Subcutaneous abdominal adipose tissue (tissue), 5 donors: ENCODE measurements at regions not wholly inside any gene's neighbourhood (a gene's known extent, or its start where the extent isn't known, plus 50 kb on each side); places are given as distances from the start of the nearest gene placed in this dataset.
"Not testable (repeated sequence)": the region's sequence is repeated elsewhere in the genome, so short reads cannot be mapped to it uniquely, and the experiment has no call there.

Source experiments
- H3K27ac ChIP-seq: one replicate; pipeline ENCODE4 v1.7.0; 2013; ENCODE audit warnings: low read depth, mild to moderate bottlenecking, inconsistent platforms, low read length, moderate library complexity
- H3K27me3 ChIP-seq, 5 donors: one replicate each; pipeline ENCODE4 v1.7.0; 2013; ENCODE audit warnings: low read length in 5 of 5, inconsistent platforms in 1 of 5; ENCODE audit not compliant: control insufficient read depth in 5 of 5, insufficient read depth in 4 of 5
- H3K36me3 ChIP-seq, 5 donors: one replicate each; pipeline ENCODE4 v1.7.0; 2013; ENCODE audit warnings: low read length in 5 of 5; ENCODE audit not compliant: control insufficient read depth in 5 of 5, insufficient read depth in 5 of 5
- H3K4me1 ChIP-seq, 5 donors: one replicate each; pipeline ENCODE4 v1.7.0; 2013; ENCODE audit warnings: low read length in 5 of 5, mild to moderate bottlenecking in 3 of 5, moderate library complexity in 1 of 5; ENCODE audit not compliant: control insufficient read depth in 5 of 5, insufficient read depth in 5 of 5
- H3K4me3 ChIP-seq, 5 donors: one replicate each; pipeline ENCODE4 v1.7.0; 2013; ENCODE audit warnings: low read length in 5 of 5, low read depth in 1 of 5
- H3K9ac ChIP-seq, 5 donors: one replicate each; pipeline ENCODE4 v1.7.0; 2013; ENCODE audit warnings: low read length in 5 of 5, mild to moderate bottlenecking in 4 of 5, moderate library complexity in 3 of 5
- H3K9me3 ChIP-seq, 5 donors: one replicate each; pipeline ENCODE4 v1.7.0; 2013; ENCODE audit warnings: low read length in 5 of 5; ENCODE audit not compliant: control insufficient read depth in 5 of 5
- donor health status: healthy.
- donor health status: healthy.
- donor health status: healthy.
- donor health status: healthy.
- donor health status: healthy.

DNA sequence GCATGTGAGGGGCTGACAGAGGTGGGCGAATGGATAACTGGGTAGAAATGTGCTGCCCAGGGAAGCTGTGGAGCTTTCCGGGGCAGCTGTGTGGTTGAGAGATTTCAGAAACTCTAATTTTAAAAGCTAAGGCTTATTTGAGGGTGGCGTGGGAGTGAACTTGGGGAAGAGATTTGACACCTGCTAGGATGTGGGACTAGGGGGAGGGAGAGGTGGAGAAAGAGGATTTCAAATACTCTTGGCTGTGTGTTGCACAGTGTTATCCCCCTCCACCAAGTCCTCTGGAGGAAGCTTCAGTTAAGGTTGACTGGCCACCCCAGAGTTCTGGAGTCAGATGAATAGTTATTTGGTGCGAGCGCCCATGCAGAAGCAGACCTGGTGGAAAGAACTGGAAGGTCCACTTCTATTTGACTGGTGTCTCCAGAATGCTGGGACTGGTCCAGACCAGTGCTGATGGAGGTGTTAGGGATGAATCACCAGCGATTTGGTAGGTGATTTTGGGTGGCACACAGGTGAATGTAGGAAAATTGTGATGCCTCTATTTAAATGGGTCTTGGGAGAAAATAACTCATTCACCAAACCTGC, 72.8 kb upstream of the ALX4 start:
- Histone ChIP-seq H3K9ac (no peak overlapping the region), H3K36me3 (no peaks in the 10 kb centered on the region), H3K9me3 (peaks cover under 1 to 6% (median 3%) of the 10 kb centered on the region in 5 donors), H3K27me3 (peaks cover 0 to 21% (median 12%) of the 10 kb centered on the region in 5 donors), H3K4me3 (no peak overlapping the region), H3K27ac (no peak overlapping the region), H3K4me1 (no peaks in the 10 kb centered on the region)

DNA sequence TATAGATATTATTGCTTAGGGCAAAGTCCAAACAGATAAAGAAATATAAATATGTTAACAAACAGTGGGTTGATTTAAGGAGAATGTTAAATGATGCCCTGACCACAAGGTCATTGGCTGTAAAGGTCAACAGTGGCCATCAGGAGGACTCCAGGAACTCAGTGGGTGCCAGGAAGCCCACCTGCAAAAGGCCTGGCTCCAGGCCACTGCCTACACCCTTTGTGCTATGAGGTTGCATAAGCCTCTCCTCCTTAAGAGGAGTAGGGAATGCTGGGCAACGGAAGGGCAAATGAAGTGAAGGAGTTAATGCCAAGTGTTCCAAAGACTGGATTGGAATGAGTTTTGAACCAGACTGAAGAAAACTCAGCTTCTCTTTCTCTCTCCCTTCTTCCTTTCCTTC, 73.3 kb upstream of the ALX4 start:
- Histone ChIP-seq H3K9ac (no peak overlapping the region), H3K4me1 (no peaks in the 10 kb centered on the region), H3K27ac (no peak overlapping the region), H3K36me3 (no peaks in the 10 kb centered on the region), H3K9me3 (peaks cover 0 to 3% (median 0%) of the 10 kb centered on the region in 5 donors), H3K27me3 (peaks cover 0 to 21% (median 12%) of the 10 kb centered on the region in 5 donors), H3K4me3 (no peak overlapping the region)

DNA sequence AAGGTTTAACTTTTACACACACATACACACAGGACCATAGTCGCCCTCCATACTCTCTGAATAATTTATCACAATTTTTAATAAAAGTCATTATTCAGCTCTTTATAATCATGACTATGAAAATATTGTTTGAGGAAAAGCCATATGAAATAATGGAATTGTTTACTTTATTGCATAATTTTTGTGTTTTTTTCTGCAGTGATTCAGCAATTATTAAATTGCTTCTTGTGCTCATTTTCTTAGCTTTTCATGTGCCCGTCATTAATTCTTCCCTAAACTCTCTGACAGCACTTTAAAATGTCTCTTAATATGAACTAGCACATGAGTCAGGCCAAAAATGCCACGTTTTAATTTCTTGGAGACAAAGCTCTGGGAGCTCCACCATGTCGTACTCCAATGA, 77.5 kb upstream of the ALX4 start:
- Histone ChIP-seq H3K4me3 (no peak overlapping the region), H3K9ac (no peak overlapping the region), H3K9me3 (peaks cover 4 to 11% (median 9%) of the 10 kb centered on the region in 5 donors), H3K27me3 (peaks cover 0 to 5% (median 0%) of the 10 kb centered on the region in 5 donors), H3K27ac (no peak overlapping the region), H3K36me3 (no peaks in the 10 kb centered on the region), H3K4me1 (peaks cover 0 to 2% (median 0%) of the 10 kb centered on the region in 5 donors)

DNA sequence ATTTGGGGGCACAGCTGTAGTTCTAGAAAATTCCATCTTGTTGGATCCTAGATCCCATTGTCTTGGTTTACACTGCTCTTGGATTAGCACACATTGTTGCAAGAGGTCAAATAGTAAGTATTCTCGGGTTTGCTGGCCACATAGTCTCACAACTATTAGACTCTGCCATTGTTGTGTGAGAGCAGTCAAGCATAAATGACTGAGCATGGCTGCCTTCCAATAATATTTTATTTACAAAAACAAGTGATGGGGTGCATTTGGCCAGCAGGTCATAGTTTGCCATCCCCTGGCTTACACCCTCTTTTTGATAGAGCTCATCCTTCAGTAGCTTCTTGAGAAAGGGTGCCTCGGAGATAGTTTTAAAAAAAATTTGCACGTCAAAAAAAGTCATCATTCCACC, 77.9 kb upstream of the ALX4 start:
- no peaks in the 10 kb centered on the region for H3K36me3 ChIP-seq
- H3K27ac ChIP-seq = no peak overlapping the region
- no peak overlapping the region for H3K9ac ChIP-seq
- H3K4me3 ChIP-seq = no peak overlapping the region
- peaks cover 0 to 2% (median 0%) of the 10 kb centered on the region in 5 donors for H3K4me1 ChIP-seq
- H3K27me3 ChIP-seq = peaks cover 0 to 4% (median 0%) of the 10 kb centered on the region in 5 donors
- peaks cover 4 to 11% (median 9%) of the 10 kb centered on the region in 5 donors for H3K9me3 ChIP-seq

DNA sequence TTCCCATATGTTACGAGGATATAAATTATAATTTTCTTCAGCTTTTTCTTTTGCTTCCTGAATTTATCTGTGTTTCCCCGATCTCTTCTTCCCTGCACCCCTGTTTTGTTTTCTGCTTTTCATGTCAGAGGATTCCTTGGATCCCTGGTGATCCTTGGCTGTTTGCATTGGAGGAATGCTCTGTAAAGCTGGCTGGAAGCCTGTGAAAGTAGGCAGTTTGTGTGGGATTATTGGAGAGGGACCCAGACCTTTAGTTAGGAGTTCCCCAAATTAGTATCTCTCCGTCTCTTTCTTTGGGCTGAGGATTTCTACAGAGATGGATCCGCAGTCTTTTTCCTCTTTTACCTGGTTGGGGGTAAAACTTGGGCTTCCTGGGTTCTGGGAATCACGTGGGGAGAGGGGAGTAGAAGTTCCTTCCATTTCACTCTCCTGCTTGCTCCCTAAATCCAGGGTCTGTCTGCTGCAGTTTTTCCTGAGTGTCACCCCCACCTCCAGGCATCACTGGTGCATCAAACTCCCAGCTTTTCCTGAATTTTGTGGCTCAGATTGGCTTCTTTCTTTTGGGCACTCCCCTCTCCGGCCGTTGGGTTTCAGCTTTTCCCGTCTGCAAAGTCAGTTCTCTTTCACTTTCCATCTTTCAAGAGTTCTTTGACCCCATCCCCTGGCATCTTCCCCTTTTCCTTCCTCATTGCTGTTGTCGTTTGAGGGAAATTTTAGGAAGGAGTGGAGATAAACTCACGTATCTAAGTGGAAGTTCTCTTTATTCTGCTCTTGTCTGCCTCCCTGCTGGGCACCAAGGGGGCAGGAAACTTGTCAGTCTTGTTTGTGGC, 79.1 kb upstream of the ALX4 start:
- H3K27ac ChIP-seq = no peak overlapping the region
- H3K9me3 ChIP-seq = peaks cover 4 to 11% (median 9%) of the 10 kb centered on the region in 5 donors
- peaks cover 0 to 2% (median 0%) of the 10 kb centered on the region in 5 donors for H3K4me1 ChIP-seq
- no peak overlapping the region for H3K9ac ChIP-seq
- no peaks in the 10 kb centered on the region for H3K36me3 ChIP-seq
- peak overlapping the region in 3 of 5 donors; percentile 34 to 43 (median 39) for H3K4me3 ChIP-seq
- H3K27me3 ChIP-seq = peaks cover 0 to 4% (median 0%) of the 10 kb centered on the region in 5 donors

DNA sequence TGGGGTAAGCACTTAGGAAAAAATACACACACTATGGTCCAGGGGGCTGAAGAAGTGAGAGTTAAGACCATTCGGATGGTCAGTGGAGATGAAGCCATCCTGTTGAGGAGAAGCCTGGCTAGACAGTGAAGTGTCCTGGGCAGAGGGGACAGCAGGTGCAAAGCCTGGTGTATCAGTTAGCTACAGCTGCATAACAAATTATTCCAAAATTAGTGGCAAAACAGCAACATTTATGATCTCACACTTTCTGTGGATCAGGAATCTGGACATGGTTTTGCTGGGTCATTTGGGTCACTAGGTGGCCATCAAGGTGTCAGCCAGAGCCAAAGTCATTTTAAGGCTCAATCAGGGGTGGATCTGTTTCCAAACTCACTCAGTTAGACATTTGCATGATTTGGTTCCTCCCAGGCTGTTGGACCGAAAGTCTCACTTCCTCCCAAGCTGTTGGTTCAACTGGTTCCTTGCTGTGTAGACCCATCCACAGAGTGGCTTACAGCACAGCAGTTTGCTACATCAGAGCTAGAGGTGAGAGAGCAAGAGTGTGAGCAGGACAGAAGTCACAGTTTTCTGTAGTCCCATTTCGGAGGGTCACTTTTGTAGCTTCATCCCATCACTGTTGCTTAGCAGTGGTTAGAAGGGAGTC, 80.1 kb upstream of the ALX4 start:
- Histone ChIP-seq H3K9ac (no peak overlapping the region), H3K36me3 (no peaks in the 10 kb centered on the region), H3K4me3 (peak overlapping the region in 1 of 5 donors; percentile 22), H3K27ac (no peak overlapping the region), H3K27me3 (peaks cover 0 to 4% (median 0%) of the 10 kb centered on the region in 5 donors), H3K9me3 (peaks cover 4 to 11% (median 10%) of the 10 kb centered on the region in 5 donors), H3K4me1 (peaks cover 0 to 2% (median 0%) of the 10 kb centered on the region in 5 donors)

DNA sequence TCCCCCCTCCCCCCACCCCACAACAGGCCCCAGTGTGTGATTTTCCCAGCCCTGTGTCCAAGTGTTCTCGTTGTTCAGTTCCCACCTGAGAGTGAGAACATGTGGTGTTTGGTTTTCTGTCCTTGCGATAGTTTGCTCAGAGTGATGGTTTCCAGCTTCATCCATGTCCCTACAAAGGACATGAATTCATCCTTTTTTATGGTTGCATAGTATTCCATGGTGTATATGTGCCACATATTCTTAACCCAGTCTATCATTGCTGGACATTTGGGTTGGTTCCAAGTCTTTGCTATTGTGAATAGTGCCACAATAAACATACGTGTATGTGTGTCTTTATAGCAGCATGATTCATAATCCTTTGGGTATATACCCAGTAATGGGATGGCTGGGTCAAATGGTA, 81.1 kb upstream of the ALX4 start:
- H3K9me3 ChIP-seq = peaks cover 4 to 11% (median 10%) of the 10 kb centered on the region in 5 donors
- H3K27ac ChIP-seq, H3K36me3 ChIP-seq, H3K9ac ChIP-seq, H3K4me1 ChIP-seq, H3K4me3 ChIP-seq, H3K27me3 ChIP-seq: not testable (repeated sequence)

DNA sequence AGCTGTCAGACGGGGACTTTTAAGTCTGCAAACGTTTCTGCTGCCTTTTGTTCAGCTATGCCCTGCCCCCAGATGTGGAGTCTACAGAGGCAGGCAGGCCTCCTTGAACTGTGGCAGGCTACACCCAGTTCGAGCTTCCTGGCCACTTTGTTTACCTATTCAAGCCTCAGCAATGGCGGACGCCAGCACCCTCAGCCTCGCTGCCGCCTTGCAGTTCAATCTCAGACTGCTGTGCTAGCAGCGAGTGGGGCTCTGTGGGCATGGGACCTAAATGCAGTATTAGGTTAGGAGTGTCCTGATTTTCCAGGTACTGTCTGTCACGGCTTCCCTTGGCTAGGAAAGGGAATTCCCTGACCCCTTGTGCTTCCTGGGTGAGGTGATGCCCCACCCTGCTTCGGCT, 86.8 kb upstream of the ALX4 start:
- H3K9me3 ChIP-seq, H3K36me3 ChIP-seq, H3K9ac ChIP-seq, H3K4me3 ChIP-seq, H3K27ac ChIP-seq: not testable (repeated sequence)
- Histone ChIP-seq H3K4me1 (peaks cover 0 to 11% (median 9%) of the 10 kb centered on the region in 5 donors), H3K27me3 (peaks cover 0 to 14% (median 0%) of the 10 kb centered on the region in 5 donors)

DNA sequence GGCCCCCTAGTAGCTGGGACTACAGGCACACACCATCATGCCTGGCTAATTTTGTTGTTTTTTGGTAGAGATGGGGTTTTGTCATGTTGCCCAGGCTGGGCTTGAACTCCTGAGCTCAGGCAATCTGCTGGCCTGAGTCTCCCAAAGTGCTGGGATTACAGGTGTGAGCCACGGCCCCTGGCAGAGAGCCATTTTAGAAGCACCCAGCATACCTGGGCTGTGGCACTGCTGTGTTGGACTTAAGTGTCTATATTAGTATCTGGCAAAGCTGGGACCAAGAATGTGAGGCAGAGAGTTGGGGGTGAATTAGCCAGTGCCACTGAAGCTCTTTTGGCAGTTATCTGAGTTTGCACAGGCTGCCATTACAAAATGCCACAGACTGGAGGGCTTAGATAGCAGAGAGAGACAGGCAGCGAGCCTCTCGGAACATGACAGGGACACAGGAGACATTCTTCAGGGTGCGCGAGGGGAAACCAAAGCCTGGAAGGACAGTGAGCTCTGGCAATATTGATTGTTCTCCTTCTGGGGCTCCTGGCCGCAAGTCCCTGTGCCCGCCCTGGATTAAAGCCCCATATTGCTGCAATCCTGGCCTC, 87.7 kb upstream of the ALX4 start:
- Histone ChIP-seq H3K27me3 (peaks cover 0 to 14% (median under 1%) of the 10 kb centered on the region in 5 donors), H3K27ac (no peak overlapping the region), H3K9ac (no peak overlapping the region), H3K4me3 (no peak overlapping the region), H3K36me3 (no peaks in the 10 kb centered on the region), H3K9me3 (peaks cover 0 to 3% (median 0%) of the 10 kb centered on the region in 5 donors), H3K4me1 (peaks cover 0 to 11% (median 9%) of the 10 kb centered on the region in 5 donors)
